SK-N-DZ (cell line): ENCODE measurements at regions not wholly inside any gene's neighbourhood (a gene's known extent, or its start where the extent isn't known, plus 50 kb on each side); places are given as distances from the start of the nearest gene placed in this dataset.

Experiments used
- DNase-seq: peaks from one replicate; pipeline ENCODE4 v3.0.0-alpha.2; 2015; ENCODE audit warnings: low spot score
- small RNA-seq, 2 experiments: library from RNA; depleted of rRNA; stranded (forward); fragments of <200 nt; gene quantifications; one replicate each; pipeline ENCODE3, GENCODE V24; 2014

- no peak for DNase-seq
Measured at GRCh38 chr1:201769072-201769471, 59.9 kb upstream of the IPO9 start.

DNA sequence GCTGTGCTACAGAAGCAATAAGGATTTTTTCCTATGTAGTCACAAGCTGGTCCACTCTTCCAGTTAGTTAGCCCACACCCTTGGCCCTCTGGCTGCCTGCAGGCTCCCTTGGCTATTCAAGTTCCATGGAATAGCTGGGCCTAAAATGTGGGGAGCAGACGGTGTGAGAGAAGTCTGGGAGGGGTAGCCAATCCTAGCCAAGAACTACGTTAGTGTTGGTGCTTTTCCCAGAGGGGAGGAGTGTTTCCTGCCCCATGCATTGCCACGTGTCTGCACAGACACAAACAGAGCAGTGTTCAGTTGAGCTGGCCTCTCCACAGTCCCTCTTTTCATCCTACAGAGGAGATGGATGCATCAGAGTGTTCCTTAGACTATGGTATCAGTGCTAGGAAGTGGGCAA is 59.0 kb upstream of the IPO9 start:
- DNase-seq: no peak

- no peak for DNase-seq
Measured at GRCh38 chr1:201771466-201771865, 57.5 kb upstream of the IPO9 start.

- no peak for DNase-seq
Measured at GRCh38 chr1:201772178-201772577, 56.8 kb upstream of the IPO9 start.

DNA sequence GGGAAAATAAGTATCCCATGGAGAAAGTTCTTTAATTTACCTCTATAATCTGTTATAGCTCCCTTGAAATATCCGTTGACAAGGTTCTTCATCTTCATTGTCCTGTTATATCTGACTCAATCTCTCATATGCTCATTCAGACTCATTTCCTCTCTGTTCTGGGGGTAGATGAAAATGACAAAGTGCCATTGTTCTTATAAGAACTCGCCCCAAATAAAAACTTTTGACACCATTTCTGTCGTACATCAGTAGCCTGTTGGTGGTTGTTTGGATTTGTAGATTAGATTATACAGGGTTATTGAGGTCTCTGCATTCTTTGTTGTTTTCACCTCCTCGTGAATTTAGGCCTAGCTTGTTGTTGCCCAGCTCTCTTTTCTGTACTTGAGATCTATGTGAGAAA is 55.2 kb upstream of the IPO9 start:
- DNase-seq: no peak

DNA sequence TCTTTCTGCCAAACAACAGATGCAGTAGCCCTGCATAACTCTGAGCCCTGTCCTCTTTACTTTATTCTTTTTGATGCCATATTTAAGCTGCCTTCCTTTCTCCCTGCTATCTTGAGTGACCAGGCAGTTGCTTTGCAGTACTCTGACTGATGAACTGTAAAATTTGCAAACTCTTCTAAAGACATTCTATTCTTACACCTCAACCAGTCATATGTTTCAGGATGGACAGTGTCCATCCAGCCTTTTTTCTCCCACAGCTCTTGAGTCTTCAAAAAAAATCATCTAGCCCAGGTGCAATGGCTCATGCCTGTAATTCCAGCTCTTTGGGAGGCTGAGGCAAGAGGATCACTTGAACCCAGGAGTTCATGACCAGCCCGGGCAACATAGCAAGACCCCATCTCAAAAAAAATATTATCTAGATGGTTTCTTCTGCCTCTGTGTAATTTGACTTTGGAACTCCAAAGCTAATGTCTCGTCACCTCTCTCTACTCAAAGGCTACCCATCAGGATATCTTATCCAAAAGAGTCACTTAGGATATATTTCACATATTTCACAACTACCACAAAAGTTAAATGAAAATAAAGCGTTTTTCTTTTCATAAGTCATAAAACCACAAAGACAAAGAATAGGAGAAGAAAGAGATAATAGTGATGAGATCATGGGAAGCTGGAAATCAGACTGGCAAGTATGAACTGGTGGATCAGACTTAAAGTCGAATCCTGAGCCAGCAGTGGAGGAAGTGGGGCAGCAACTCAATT is 54.6 kb upstream of the IPO9 start:
- no peak for DNase-seq

- DNase-seq: no peak
Measured at GRCh38 chr1:201774983-201775344, 54.0 kb upstream of the IPO9 start.

- no peak for DNase-seq
Measured at GRCh38 chr1:201775380-201775779, 53.6 kb upstream of the IPO9 start.

DNA sequence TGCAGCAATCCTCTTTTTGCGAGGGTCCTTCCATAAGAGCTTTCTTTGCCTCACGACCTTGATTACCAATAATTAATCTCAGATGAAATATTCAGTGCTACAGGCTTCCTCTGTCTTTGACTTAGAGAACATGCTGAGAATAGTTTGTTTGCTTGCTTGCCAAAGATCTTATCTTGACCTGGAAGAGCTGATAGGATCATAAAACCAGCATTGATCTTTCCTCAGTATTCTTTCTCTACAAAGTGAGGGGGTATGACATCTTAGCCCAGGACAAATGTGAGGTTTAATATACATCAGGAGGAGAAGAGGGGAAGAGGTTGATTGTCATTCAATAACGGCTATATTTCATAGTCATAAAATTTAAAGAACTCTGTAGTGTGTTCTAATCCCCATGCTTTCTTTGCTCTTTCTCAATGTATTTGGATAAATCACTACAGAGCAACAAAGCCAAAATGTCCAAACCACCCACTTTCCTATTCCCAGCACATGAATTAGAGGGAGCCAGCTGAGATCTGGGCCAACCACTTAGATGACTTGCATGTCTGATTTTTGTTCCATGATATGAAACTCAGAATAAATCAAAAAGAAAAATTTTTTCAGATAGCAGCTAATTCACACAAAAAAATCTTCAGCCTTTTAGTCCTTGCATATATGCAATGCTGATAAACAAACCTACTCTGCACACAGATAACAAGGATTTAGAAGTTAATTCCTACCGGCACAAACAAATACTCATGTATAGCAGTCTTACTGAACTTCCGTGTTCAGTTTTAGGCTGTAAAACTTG is 50.5 kb upstream of the IPO9 start:
- no peak for DNase-seq

Small RNA genes in the stretch of these regions (small RNA-seq; reads per million reads assigned to genes)
- gene MIR5191 (0 reads per million in 2 experiments), gene RNU6-501P (0 reads per million in 2 experiments)
